ENCODE measurements at regions not wholly inside any gene's neighbourhood (a gene's known extent, or its start where the extent isn't known, plus 50 kb on each side); places are given as distances from the start of the nearest gene placed in this dataset.

DNA sequence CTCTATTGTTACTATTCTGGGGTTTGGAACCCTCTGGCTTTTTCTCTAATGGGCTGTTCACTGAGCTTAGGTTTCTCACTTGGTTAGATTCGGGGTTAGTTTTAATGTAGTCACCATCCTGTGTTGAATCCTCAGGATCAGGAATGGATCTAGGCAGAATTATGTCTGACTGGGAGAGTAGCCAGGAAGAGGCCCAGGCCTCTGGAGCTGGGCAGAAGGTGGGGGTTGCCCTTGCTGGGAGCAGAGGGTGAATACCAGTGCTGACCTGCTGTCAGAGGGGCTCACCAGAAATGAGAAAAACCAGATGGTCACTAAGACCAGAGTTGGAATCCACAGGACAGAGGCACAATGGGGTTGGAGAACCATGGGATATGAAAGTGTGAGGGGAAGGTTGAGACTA lies 126.6 kb upstream of the SLC4A4 start:
- intact Hi-C loops (cut with micrococcal nuclease; ENCODE audit: unreplicated experiment): no loop called here
- TF ChIP-seq EZH2 (IDR thresholded peaks at IDR 0.05; ENCODE audit: low read depth): no peak
- TF ChIP-seq, protein P1, sequence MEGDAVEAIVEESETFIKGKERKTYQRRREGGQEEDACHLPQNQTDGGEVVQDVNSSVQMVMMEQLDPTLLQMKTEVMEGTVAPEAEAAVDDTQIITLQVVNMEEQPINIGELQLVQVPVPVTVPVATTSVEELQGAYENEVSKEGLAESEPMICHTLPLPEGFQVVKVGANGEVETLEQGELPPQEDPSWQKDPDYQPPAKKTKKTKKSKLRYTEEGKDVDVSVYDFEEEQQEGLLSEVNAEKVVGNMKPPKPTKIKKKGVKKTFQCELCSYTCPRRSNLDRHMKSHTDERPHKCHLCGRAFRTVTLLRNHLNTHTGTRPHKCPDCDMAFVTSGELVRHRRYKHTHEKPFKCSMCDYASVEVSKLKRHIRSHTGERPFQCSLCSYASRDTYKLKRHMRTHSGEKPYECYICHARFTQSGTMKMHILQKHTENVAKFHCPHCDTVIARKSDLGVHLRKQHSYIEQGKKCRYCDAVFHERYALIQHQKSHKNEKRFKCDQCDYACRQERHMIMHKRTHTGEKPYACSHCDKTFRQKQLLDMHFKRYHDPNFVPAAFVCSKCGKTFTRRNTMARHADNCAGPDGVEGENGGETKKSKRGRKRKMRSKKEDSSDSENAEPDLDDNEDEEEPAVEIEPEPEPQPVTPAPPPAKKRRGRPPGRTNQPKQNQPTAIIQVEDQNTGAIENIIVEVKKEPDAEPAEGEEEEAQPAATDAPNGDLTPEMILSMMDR (conservative IDR thresholded peaks at IDR 0.05): no peak
- Histone ChIP-seq H3K27ac (no peak overlapping the region), H3K79me2 (ENCODE audit: low read depth) (no peaks in the 10 kb centered on the region), H3K4me3 (no peak overlapping the region), H3K4me2 (no peak overlapping the region), H3K4me1 (replicated peaks; ENCODE audit: insufficient read depth) (no peaks in the 10 kb centered on the region), H3F3A (ENCODE audit: insufficient read depth, low read depth) (no peaks in the 10 kb centered on the region), H3K9me3 (ENCODE audit: insufficient read depth, low read depth) (no peaks in the 10 kb centered on the region), H2AFZ (no peak overlapping the region), H3K27me3 (ENCODE audit: insufficient read depth, low read depth) (no peaks in the 10 kb centered on the region), H3K9me2 (ENCODE audit: insufficient read depth) (no peaks in the 10 kb centered on the region), H3K36me3 (ENCODE audit: low read depth) (no peaks in the 10 kb centered on the region), H4K20me1 (ENCODE audit: insufficient read depth) (no peaks in the 10 kb centered on the region)
- DNase-seq: no peak
- BruUV-seq (replicated peaks): no TSS peak
- POLR2A ChIA-PET (ENCODE audit: unreplicated experiment): no interaction called here
- CTCF ChIA-PET: no interaction called here

GRCh38 chr4:71214578-71214977 lies 124.2 kb upstream of the SLC4A4 start:
- ChIA-PET CTCF (no interaction called here), POLR2A (ENCODE audit: unreplicated experiment) (no interaction called here)
- Histone ChIP-seq H3K4me1 (replicated peaks; ENCODE audit: insufficient read depth) (no peaks in the 10 kb centered on the region), H3K9me3 (ENCODE audit: insufficient read depth, low read depth) (no peaks in the 10 kb centered on the region), H3K4me3 (no peak overlapping the region), H3F3A (ENCODE audit: insufficient read depth, low read depth) (no peaks in the 10 kb centered on the region), H4K20me1 (ENCODE audit: insufficient read depth) (no peaks in the 10 kb centered on the region), H3K9me2 (ENCODE audit: insufficient read depth) (no peaks in the 10 kb centered on the region), H3K27me3 (ENCODE audit: insufficient read depth, low read depth) (no peaks in the 10 kb centered on the region), H3K4me2 (no peak overlapping the region), H2AFZ (no peak overlapping the region), H3K27ac (no peak overlapping the region), H3K36me3 (ENCODE audit: low read depth) (no peaks in the 10 kb centered on the region), H3K79me2 (ENCODE audit: low read depth) (no peaks in the 10 kb centered on the region)
- intact Hi-C loops (cut with micrococcal nuclease; ENCODE audit: unreplicated experiment): no loop called here
- DNase-seq: no peak
- no TSS peak for BruUV-seq (replicated peaks)
- no peak for TF ChIP-seq EZH2 (IDR thresholded peaks at IDR 0.05; ENCODE audit: low read depth)
- TF ChIP-seq, protein P1 (conservative IDR thresholded peaks at IDR 0.05): no peak

DNA sequence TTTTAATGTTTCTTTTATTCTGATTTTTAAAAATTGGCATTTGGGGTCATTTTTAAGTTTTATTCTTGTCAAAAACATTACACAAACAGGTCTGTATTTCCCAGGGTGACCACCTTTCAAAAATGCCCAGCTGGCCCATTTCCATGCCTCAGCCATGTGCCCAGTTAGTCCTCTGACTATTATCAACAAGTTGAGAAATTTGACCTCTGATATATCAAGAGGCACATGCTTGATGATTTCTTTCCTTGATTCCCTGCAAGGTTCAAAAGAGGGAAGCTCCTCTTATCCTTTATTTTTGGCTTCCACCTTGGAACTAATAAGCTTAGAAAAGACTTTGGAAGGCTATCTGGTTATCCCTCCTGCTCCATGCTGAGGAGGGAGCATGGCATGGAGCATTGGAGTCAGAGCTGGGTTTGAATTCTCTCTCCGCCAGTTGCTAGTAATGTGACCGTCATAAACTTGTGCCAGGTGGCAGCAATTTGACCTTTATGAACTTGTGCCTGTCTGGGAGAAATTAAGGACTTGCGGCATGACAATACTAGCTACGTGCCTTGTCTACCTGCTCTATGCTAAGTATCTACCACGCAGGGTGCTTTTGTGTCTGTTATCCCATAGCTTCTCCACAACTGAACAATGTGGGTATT lies 122.4 kb upstream of the SLC4A4 start:
- intact Hi-C loops (cut with micrococcal nuclease; ENCODE audit: unreplicated experiment): no loop called here
- no peak overlapping the region for H2AFZ ChIP-seq
- H4K20me1 ChIP-seq (ENCODE audit: insufficient read depth): no peaks in the 10 kb centered on the region
- H3K27me3 ChIP-seq (ENCODE audit: insufficient read depth, low read depth): no peaks in the 10 kb centered on the region
- no peaks in the 10 kb centered on the region for H3K9me2 ChIP-seq (ENCODE audit: insufficient read depth)
- no peak for DNase-seq
- H3K9me3 ChIP-seq (ENCODE audit: insufficient read depth, low read depth): no peaks in the 10 kb centered on the region
- H3F3A ChIP-seq (ENCODE audit: insufficient read depth, low read depth): no peaks in the 10 kb centered on the region
- H3K36me3 ChIP-seq (ENCODE audit: low read depth): no peaks in the 10 kb centered on the region
- no peak overlapping the region for H3K4me3 ChIP-seq
- CTCF ChIA-PET: no interaction called here
- H3K27ac ChIP-seq: no peak overlapping the region
- H3K4me2 ChIP-seq: no peak overlapping the region
- BruUV-seq (replicated peaks): no TSS peak
- POLR2A ChIA-PET (ENCODE audit: unreplicated experiment): no interaction called here
- H3K4me1 ChIP-seq (replicated peaks; ENCODE audit: insufficient read depth): no peaks in the 10 kb centered on the region
- TF ChIP-seq, protein P1 (conservative IDR thresholded peaks at IDR 0.05): no peak
- no peak for TF ChIP-seq EZH2 (IDR thresholded peaks at IDR 0.05; ENCODE audit: low read depth)
- H3K79me2 ChIP-seq (ENCODE audit: low read depth): no peaks in the 10 kb centered on the region

Measured in PC-9 (cell line).